OCI-LY3 (cell line): ENCODE measurements at regions not wholly inside any gene's neighbourhood (a gene's known extent, or its start where the extent isn't known, plus 50 kb on each side); places are given as distances from the start of the nearest gene placed in this dataset.

Source experiments
- EZH2phosphoT487 ChIP-seq: fragments of 200-600 bp; shearing (Covaris generic); IDR thresholded peaks from 2 replicates; pipeline ENCODE4 v1.6.1; 2018; ENCODE audit warnings: antibody characterized with exemption, mixed run types, low read depth
- TF ChIP-seq, protein P1 (sequence below): fragments of 200-600, 300-600 bp; sonication (generic); IDR thresholded peaks from 2 replicates; pipeline ENCODE4 v1.5.1; 2014; ENCODE audit warnings: antibody characterized with exemption, low read length, low read depth

DNA sequence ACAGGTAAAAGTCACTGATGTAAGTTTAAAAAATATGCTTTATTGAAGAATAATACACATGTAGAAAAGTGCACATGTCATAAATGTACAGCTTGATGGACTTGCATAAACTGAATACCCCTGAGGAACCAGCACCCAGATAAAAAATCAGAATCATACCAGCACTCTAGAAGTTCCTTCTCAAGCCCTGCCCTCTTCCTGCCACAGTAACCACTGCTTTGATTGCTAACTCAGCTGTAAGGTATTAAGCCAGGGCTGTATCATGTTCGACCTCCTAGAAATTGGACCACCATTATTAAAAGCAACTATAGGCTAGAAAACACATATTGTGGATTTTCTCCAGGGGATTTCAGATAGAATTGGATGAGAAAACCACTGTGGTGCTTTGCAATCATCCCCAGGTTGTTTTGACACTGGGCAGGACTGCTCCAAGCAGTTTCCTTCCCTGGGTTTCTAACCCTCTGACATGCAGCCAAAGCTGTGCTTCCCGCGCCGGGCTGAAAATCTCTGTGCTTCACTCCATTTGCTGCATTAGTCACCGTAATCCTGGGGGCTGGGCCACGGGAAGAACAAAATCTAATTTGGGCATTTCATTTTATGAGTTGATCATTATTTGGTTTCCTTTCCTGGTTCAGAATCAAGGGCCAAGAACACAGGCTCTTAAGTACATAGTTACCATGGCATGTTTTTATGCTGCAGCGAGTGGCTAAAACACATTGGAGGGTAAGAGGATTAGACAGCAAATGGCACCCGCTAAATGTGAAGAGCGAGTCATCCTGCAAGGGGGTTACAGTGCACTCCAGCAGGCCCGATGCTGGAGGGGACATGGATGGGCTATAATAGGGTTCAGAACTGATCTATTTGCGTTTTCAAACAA lies 139.4 kb upstream of the IL12B start:
- TF ChIP-seq EZH2phosphoT487: no peak
- TF ChIP-seq, protein P1, sequence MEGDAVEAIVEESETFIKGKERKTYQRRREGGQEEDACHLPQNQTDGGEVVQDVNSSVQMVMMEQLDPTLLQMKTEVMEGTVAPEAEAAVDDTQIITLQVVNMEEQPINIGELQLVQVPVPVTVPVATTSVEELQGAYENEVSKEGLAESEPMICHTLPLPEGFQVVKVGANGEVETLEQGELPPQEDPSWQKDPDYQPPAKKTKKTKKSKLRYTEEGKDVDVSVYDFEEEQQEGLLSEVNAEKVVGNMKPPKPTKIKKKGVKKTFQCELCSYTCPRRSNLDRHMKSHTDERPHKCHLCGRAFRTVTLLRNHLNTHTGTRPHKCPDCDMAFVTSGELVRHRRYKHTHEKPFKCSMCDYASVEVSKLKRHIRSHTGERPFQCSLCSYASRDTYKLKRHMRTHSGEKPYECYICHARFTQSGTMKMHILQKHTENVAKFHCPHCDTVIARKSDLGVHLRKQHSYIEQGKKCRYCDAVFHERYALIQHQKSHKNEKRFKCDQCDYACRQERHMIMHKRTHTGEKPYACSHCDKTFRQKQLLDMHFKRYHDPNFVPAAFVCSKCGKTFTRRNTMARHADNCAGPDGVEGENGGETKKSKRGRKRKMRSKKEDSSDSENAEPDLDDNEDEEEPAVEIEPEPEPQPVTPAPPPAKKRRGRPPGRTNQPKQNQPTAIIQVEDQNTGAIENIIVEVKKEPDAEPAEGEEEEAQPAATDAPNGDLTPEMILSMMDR: no peak
